ENCODE measurements at regions not wholly inside any gene's neighbourhood (a gene's known extent, or its start where the extent isn't known, plus 50 kb on each side); places are given as distances from the start of the nearest gene placed in this dataset.

- Histone ChIP-seq H3K9me3 (ENCODE audit: insufficient read depth, low read depth, low read length) (no peaks in the 10 kb centered on the region; the same call in 1 of the 2 replicates), H3K36me3 (ENCODE audit: insufficient read depth, low read depth, low read length) (no peaks in the 10 kb centered on the region), H3K27me3 (ENCODE audit: insufficient read depth, low read length) (no peaks in the 10 kb centered on the region), H3K9ac (ENCODE audit: low read depth, low read length) (no peak overlapping the region), H3K4me3 (ENCODE audit: low read length) (no peak overlapping the region), H3K27ac (ENCODE audit: low read length) (no peak overlapping the region), H3K4me1 (ENCODE audit: insufficient read depth, low read length) (no peaks in the 10 kb centered on the region)
Observed at GRCh38 chr12:125604976-125605375, 539.7 kb downstream of the AACS start.

- Histone ChIP-seq H3K36me3 (ENCODE audit: insufficient read depth, low read depth, low read length) (no peaks in the 10 kb centered on the region), H3K4me3 (ENCODE audit: low read length) (no peak overlapping the region), H3K9ac (ENCODE audit: low read depth, low read length) (no peak overlapping the region), H3K4me1 (ENCODE audit: insufficient read depth, low read length) (no peaks in the 10 kb centered on the region), H3K27ac (ENCODE audit: low read length) (no peak overlapping the region), H3K9me3 (ENCODE audit: insufficient read depth, low read depth, low read length) (no peaks in the 10 kb centered on the region; the same call in 1 of the 2 replicates), H3K27me3 (ENCODE audit: insufficient read depth, low read length) (no peaks in the 10 kb centered on the region)
Observed at GRCh38 chr12:125606312-125606711, 541.1 kb downstream of the AACS start.

DNA sequence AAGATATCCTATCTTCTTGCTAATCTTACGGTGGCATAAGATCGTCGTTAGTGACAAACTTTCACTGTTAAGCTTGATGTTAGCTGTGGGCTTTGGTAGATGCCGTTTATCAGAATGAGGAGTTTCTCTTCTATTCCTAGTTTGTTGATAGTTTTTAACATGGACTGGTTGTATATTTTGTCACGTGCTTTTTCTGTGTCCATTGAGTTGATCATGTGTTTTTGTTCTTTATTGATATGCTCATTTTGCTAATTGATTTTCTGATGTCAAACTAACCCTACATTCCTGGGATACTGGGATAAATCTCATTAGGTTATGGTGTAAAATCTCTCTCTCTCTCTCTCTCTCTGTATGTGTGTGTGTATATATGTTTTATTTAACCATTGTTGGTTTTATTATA, 545.1 kb downstream of the AACS start:
- Histone ChIP-seq H3K27ac (ENCODE audit: low read length) (no peak overlapping the region), H3K4me3 (ENCODE audit: low read length) (no peak overlapping the region), H3K27me3 (ENCODE audit: insufficient read depth, low read length) (no peaks in the 10 kb centered on the region), H3K9me3 (ENCODE audit: insufficient read depth, low read depth, low read length) (no peaks in the 10 kb centered on the region), H3K36me3 (ENCODE audit: insufficient read depth, low read depth, low read length) (no peaks in the 10 kb centered on the region), H3K9ac (ENCODE audit: low read depth, low read length) (no peak overlapping the region), H3K4me1 (ENCODE audit: insufficient read depth, low read length) (no peaks in the 10 kb centered on the region)

GRCh38 chr12:125610971-125611370, 545.7 kb downstream of the AACS start:
- no peaks in the 10 kb centered on the region for H3K4me1 ChIP-seq (ENCODE audit: insufficient read depth, low read length)
- H3K9me3 ChIP-seq (ENCODE audit: insufficient read depth, low read depth, low read length) = no peaks in the 10 kb centered on the region
- H3K4me3 ChIP-seq (ENCODE audit: low read length) = no peak overlapping the region
- H3K27ac ChIP-seq (ENCODE audit: low read length) = no peak overlapping the region
- no peaks in the 10 kb centered on the region for H3K27me3 ChIP-seq (ENCODE audit: insufficient read depth, low read length)
- H3K36me3 ChIP-seq (ENCODE audit: insufficient read depth, low read depth, low read length) = no peaks in the 10 kb centered on the region
- H3K9ac ChIP-seq (ENCODE audit: low read depth, low read length) = no peak overlapping the region

DNA sequence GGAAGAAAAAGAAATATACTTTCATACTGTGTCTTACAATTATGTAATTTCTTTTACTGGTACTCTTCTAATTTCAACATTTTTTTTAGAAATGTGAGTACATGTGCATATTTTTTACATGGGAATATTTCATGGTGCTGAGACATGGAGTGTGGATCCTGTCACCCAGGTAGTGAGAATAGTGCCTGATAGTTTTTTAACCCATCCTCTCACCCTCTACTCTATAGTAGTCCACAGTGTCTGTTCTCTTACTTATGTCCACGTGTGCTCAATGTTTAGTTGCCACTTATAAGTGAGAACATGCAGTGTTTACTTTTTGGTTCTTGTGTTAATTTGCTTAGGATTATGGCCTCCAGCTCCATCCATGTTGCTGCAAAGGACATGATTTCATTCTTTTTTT, 548.8 kb downstream of the AACS start:
- no peak overlapping the region for H3K27ac ChIP-seq (ENCODE audit: low read length)
- no peaks in the 10 kb centered on the region for H3K27me3 ChIP-seq (ENCODE audit: insufficient read depth, low read length)

GRCh38 chr12:125619723-125620122, 554.5 kb downstream of the AACS start:
- H3K27me3 ChIP-seq (ENCODE audit: insufficient read depth, low read length) = no peaks in the 10 kb centered on the region

More for the DNA sequence above, 548.8 kb downstream of the AACS start:
- Histone ChIP-seq H3K4me3 (ENCODE audit: low read length) (no peak overlapping the region), H3K9me3 (ENCODE audit: insufficient read depth, low read depth, low read length) (no peaks in the 10 kb centered on the region), H3K4me1 (ENCODE audit: insufficient read depth, low read length) (no peaks in the 10 kb centered on the region), H3K36me3 (ENCODE audit: insufficient read depth, low read depth, low read length) (no peaks in the 10 kb centered on the region), H3K9ac (ENCODE audit: low read depth, low read length) (no peak overlapping the region)

DNA sequence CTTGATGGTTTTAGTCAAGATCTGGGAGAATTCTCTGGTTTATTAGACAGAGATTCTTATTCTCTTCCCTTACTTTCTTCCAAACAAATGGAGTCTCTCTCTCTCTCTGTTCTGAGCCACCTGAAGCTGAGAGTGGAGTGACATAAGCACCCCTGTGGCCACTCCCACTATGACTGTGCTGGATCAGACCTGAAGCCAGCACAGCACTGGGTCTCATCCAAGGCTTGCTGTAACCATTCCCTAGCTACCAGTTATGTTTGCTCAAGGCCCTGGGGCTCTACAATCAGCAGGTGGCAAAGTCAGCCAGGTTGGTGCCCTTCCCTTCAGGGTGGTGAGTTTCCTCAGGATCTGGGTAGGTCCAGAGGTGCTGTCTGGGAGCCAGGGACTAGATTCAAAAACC, 568.5 kb downstream of the AACS start:
- Histone ChIP-seq H3K9me3 (ENCODE audit: insufficient read depth, low read depth, low read length) (no peaks in the 10 kb centered on the region), H3K27me3 (ENCODE audit: insufficient read depth, low read length) (no peaks in the 10 kb centered on the region), H3K9ac (ENCODE audit: low read depth, low read length) (no peak overlapping the region), H3K27ac (ENCODE audit: low read length) (no peak overlapping the region), H3K4me3 (ENCODE audit: low read length) (no peak overlapping the region), H3K36me3 (ENCODE audit: insufficient read depth, low read depth, low read length) (no peaks in the 10 kb centered on the region; the same call in 1 of the 2 replicates), H3K4me1 (ENCODE audit: insufficient read depth, low read length) (no peaks in the 10 kb centered on the region)

More at GRCh38 chr12:125619723-125620122, 554.5 kb downstream of the AACS start:
- H3K9me3 ChIP-seq (ENCODE audit: insufficient read depth, low read depth, low read length) = no peaks in the 10 kb centered on the region
- H3K27ac ChIP-seq (ENCODE audit: low read length) = no peak overlapping the region
- no peaks in the 10 kb centered on the region for H3K4me1 ChIP-seq (ENCODE audit: insufficient read depth, low read length)
- H3K9ac ChIP-seq (ENCODE audit: low read depth, low read length) = no peak overlapping the region
- no peaks in the 10 kb centered on the region for H3K36me3 ChIP-seq (ENCODE audit: insufficient read depth, low read depth, low read length)
- no peak overlapping the region for H3K4me3 ChIP-seq (ENCODE audit: low read length)

GRCh38 chr12:125634813-125635212, 569.6 kb downstream of the AACS start:
- no peaks in the 10 kb centered on the region for H3K9me3 ChIP-seq (ENCODE audit: insufficient read depth, low read depth, low read length)
- H3K4me3 ChIP-seq (ENCODE audit: low read length) = no peak overlapping the region
- H3K36me3 ChIP-seq (ENCODE audit: insufficient read depth, low read depth, low read length) = no peaks in the 10 kb centered on the region; the same call in 1 of the 2 replicates
- H3K27me3 ChIP-seq (ENCODE audit: insufficient read depth, low read length) = no peaks in the 10 kb centered on the region
- H3K4me1 ChIP-seq (ENCODE audit: insufficient read depth, low read length) = no peaks in the 10 kb centered on the region
- H3K9ac ChIP-seq (ENCODE audit: low read depth, low read length) = no peak overlapping the region
- no peak overlapping the region for H3K27ac ChIP-seq (ENCODE audit: low read length)

DNA sequence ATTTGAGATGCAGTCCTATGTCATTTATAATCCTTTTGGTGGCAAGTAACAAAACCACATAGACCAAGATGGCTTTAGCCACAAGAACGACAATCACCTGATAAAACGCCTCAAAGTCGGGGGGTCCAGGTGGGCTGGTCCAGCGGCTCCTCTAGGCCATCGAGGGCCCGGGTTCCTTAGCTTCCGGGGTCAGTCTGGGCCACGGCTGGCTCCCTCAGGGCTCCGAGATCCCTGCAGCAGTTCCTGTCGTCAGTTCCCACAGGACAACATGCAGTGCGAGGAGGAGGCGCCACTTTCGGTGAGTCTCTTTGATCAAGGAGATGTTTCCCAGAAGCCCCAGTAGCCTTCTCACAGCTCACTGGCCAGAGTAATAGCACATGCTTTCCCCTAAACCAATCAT, 574.6 kb downstream of the AACS start:
- Histone ChIP-seq H3K4me1 (ENCODE audit: insufficient read depth, low read length) (no peaks in the 10 kb centered on the region), H3K4me3 (ENCODE audit: low read length) (no peak overlapping the region), H3K27me3 (ENCODE audit: insufficient read depth, low read length) (no peaks in the 10 kb centered on the region), H3K9me3 (ENCODE audit: insufficient read depth, low read depth, low read length) (no peaks in the 10 kb centered on the region), H3K27ac (ENCODE audit: low read length) (no peak overlapping the region), H3K36me3 (ENCODE audit: insufficient read depth, low read depth, low read length) (peaks cover 4% of the 10 kb centered on the region; the same call in 1 of the 2 replicates), H3K9ac (ENCODE audit: low read depth, low read length) (no peak overlapping the region)

DNA sequence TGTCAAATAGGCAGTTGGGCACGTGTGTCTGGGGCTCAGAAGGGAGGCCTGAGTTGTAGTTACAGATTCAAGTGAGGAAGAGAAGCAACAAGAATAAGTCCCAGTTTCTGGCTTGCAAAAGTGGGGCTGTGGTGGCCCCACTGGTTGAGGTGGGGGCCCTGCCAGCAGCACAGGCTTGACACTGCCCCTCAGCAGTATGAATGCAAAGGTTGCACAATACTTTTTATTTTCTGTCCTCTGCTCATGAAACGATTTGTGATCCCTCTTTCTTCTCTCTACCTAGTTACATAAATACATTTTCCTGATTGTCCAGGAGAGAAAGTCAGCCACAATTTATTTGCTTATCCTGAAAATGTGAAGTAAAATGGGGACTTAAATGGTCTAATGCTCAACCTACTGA, 577.8 kb downstream of the AACS start:
- H3K9ac ChIP-seq (ENCODE audit: low read depth, low read length) = no peak overlapping the region
- no peak overlapping the region for H3K4me3 ChIP-seq (ENCODE audit: low read length)
- H3K27me3 ChIP-seq (ENCODE audit: insufficient read depth, low read length) = no peaks in the 10 kb centered on the region
- peaks cover 4% of the 10 kb centered on the region; the same call in 1 of the 2 replicates for H3K36me3 ChIP-seq (ENCODE audit: insufficient read depth, low read depth, low read length)
- H3K4me1 ChIP-seq (ENCODE audit: insufficient read depth, low read length) = no peaks in the 10 kb centered on the region
- H3K27ac ChIP-seq (ENCODE audit: low read length) = no peak overlapping the region
- no peaks in the 10 kb centered on the region for H3K9me3 ChIP-seq (ENCODE audit: insufficient read depth, low read depth, low read length)

- Histone ChIP-seq H3K4me3 (ENCODE audit: low read length) (no peak overlapping the region), H3K9me3 (ENCODE audit: insufficient read depth, low read depth, low read length) (no peaks in the 10 kb centered on the region), H3K4me1 (ENCODE audit: insufficient read depth, low read length) (no peaks in the 10 kb centered on the region), H3K9ac (ENCODE audit: low read depth, low read length) (no peak overlapping the region), H3K27me3 (ENCODE audit: insufficient read depth, low read length) (no peaks in the 10 kb centered on the region), H3K36me3 (ENCODE audit: insufficient read depth, low read depth, low read length) (peaks cover 8% of the 10 kb centered on the region; the same call in 1 of the 2 replicates), H3K27ac (ENCODE audit: low read length) (no peak overlapping the region)
Observed at GRCh38 chr12:125645724-125646123, 580.5 kb downstream of the AACS start.

DNA sequence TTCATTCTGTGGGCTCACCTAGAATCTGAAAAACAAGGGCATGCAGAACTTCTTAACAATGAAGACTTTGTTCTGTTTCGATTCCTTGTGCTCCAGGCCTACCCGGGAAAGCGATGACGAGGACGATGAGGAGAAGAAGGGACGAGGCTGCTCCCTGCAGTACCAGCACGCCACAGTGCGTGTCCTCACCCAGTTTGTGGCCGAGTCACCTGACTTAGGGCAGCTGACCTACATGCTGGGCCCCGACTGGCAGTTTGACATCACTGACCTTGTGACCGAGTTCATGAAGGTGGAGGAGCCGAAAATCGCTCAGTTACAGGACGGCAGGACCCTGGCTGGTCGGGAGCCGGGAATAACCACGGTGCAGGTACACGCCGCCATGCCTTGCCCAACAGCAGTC, 585.4 kb downstream of the AACS start:
- no peak overlapping the region for H3K27ac ChIP-seq (ENCODE audit: low read length)
- peaks cover 15% of the 10 kb centered on the region; the same call in 1 of the 2 replicates for H3K36me3 ChIP-seq (ENCODE audit: insufficient read depth, low read depth, low read length)
- H3K9ac ChIP-seq (ENCODE audit: low read depth, low read length) = no peak overlapping the region
- no peak overlapping the region for H3K4me3 ChIP-seq (ENCODE audit: low read length)
- no peaks in the 10 kb centered on the region for H3K27me3 ChIP-seq (ENCODE audit: insufficient read depth, low read length)
- no peaks in the 10 kb centered on the region for H3K4me1 ChIP-seq (ENCODE audit: insufficient read depth, low read length)
- H3K9me3 ChIP-seq (ENCODE audit: insufficient read depth, low read depth, low read length) = no peaks in the 10 kb centered on the region

Data from iPS-20b (cell line).